Stimulated activated CD4-positive, alpha-beta T cell treated with anti-CD3 and anti-CD28 coated beads, Interleukin-12 subunit alpha, Interleukin-12 subunit beta, amount 100 ng/mL, for 4 hours (primary cell): ENCODE measurements at regions not wholly inside any gene's neighbourhood (a gene's known extent, or its start where the extent isn't known, plus 50 kb on each side); places are given as distances from the start of the nearest gene placed in this dataset.

Experiments used
- DNase-seq: peaks from one replicate; pipeline ENCODE4 v3.0.0-alpha.2; 2020

DNA sequence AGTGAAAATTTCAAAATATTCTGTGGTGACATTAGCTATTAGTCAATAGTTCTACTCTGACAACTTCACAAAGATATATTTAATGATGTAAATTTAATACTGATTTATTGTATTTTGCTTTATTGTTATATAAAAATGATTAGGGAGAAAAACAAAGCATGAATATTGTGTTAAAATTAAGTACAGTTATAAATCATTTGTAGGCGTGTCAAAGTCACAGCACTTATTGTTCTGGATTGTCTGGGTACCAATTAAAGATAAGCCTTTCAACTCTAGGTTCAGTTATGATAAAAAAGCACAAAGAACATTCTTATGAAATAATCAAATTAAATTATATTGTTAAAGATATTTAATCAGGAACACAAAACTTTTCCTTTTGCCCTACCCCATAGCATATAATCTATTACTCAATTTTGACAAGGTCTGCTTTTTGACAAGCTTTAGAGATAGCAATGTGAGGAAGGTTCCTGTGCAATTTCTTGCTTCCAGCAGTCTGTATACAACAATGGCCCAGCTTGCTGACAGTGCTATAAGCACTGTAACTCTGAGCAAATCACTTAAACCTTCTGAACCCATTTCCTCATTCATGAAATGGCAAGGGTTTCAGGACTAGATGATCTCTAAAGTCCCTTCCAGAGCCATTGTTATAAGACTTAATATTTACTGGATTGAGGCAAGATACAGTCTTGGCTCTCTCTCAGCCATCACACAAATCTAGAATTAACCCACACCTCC is 910.3 kb upstream of the LCORL start:
- no peak for DNase-seq

DNA sequence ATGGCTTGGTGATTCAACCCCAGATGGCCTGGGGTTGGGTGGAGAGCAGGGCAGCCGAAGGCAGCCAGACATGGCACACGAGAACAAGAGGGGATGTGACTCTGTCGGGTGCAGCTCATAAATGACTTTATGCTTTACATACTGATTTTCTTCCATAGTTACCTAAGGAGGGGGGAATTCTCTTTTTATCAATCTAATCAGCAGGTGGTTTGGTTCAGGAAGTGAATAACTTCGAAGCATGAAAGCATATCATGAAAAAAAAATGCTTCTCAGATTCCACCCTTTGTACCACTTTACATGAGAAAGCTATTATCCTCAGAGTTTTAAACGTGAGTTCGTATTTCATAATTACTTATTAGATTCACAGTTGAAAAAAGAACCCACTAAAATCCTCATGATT is 908.9 kb upstream of the LCORL start:
- no peak for DNase-seq

DNA sequence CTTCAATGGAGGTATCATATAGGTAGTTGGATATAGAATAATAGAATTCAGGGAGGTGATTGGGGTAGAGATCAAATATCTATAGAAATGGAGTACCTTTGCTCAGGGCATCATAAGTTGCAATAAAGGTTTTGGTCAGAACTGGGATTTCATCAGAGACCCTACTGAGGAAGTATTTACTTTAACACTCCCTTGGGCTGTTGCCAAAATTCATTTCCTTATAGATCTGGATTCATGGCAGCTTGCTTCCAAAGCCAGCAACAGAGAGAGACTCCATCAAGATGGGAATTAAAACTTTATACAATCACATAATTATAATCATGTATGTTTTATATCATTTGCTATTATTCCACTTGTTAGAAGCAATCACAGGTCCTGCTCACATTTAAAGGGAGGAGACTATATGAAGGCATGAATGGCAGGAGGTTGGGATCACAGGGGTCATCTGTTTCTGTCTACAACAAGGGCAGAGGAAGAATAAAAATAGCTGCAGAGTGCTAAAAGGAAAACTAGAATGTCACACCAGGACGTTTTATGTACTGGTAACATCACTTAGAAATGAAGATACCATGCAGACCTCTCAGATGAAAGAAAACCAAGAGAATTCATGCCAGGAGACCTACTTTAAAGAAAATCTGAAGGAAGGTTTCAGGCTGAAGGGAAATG is 902.1 kb upstream of the LCORL start:
- no peak for DNase-seq

DNA sequence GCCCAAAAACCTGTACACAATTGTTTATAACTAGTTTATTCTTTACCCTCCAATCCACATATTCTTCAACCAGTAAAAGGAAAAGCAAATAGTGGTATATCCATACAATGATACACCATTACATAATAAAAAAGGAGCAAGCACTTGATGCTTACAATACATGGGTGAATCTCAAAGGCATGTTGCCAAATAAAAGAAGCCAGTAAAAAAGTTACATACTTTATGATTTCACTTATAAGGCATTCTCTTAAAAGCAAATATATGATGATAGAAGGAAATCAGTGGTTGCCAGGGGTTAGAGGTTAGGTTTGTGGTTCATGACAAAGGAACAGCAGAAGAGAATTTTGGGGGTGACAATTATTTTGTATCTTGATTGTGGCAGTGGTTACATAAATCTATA is 896.1 kb upstream of the LCORL start:
- DNase-seq, result no peak

DNA sequence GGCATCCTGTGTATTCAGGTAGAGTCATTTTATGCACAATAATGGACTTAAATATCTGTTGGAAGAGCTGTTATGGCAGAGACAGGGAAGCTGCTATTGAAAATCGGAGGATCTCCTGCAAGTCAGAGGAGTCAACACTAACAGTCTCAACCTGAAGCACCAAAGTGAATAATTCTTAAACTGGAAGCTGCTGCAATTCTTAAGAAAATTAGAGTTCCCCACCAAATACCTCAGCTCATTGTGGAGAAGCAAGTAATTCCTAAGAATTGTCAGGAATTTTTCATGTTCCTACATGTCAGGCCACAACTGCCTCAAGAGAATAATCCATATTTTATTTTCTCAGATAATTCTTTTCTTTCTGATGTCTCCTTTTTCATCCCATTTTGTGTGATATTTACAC is 892.6 kb upstream of the LCORL start:
- no peak for DNase-seq

DNA sequence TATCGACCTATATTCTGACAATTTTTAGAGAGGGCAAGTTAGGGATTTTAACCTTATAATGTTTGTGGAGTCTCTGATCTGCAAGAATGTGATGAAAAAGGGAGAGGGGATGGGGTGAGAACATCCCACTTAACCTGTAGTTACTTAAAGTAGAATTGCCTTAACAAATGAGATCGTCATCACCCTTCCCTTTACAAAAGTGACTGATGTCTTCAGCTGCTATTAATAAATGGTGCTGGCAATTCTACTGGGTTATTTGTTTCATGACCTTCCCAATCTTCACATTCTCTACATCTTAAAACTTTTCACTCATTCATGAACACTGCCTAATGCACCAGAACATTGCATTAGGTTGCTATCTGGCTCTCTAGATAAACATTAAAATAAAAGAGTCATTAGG is 873.4 kb upstream of the LCORL start:
- DNase-seq, result no peak

DNA sequence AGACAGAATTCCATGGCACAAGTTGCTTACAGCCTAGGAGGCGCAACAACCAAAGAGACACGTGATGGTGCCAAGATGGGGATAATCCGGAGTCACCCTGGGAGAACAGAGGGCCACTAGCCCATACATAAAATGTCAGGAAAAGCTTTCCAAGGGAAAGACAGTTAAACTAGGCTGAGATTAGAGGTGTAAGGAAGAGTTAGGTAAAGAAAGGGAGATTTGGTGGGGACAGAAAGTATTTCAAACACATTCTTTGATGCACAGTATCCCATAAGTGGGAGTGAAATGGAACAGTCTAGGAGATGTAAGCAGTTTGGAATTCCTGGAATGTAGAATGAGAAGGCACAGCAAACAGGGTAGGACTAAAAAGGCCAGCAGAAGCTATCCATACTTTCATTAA is 860.9 kb upstream of the LCORL start:
- DNase-seq, result no peak

- DNase-seq, result no peak
Observed at GRCh38 chr4:18881556-18881955, 860.0 kb upstream of the LCORL start.

GRCh38 chr4:18880871-18881270 is 859.3 kb upstream of the LCORL start:
- DNase-seq, result no peak

DNA sequence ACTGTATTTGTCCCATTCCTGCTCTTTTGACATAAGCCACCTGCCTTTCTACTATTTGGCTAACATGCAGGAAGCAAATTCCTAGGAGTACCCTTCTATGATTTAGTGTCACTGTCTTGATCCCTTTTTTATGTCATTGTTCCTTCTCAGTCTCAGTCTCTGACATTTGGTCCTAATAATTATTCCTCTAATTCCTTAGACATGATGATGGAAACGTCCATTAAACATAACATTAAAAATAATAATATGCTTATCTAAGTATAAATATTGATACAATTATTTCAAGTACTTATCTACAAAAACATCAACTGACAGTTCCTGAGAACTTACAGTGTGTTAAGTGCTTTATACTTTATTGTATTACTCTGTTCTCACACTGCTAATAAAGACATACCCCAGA is 857.0 kb upstream of the LCORL start:
- DNase-seq, result no peak

DNA sequence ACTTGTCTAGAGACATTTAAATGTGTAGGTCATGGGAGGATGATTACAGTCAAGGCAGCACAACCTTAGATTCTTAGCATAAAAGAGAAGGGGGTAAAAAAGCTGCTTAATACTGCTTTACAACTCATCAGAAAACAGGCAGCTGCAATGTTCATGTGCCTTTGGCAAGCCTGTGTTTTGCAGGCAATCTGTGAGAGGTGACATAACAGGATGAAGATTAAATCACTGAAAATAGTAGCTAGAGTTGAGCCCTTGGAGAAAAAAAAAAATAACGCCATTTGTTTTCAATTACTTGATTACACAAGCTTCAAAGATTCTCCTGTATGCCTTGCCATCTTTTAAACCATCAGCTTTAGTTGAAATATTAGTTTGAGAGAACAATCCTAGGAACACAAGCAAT is 847.6 kb upstream of the LCORL start:
- DNase-seq, result no peak

- no peak for DNase-seq
Observed at GRCh38 chr4:18860836-18861530, 839.4 kb upstream of the LCORL start.

- no peak for DNase-seq
Observed at GRCh38 chr4:18859468-18859867, 837.9 kb upstream of the LCORL start.

- DNase-seq, result no peak
Observed at GRCh38 chr4:18858229-18858922, 836.8 kb upstream of the LCORL start.

DNA sequence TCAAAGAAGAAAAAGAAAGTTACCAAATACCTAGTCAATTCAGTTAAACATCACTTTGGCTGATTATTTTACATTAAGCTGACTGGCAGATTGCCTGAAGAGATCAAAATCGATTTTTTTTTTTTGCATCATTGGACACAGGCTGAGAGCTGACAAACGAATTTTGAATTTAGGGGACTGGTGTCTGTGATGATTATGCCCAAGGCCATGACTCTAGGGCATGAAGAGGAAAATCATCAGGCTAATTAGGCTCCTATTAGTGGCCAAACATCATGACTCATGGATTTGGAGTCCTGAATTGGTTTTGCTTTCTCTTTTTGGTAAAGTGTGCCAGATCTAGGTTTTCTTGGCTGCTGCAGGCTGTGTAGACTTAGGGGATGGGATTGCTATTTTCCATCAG is 829.3 kb upstream of the LCORL start:
- DNase-seq, result no peak

- no peak for DNase-seq
Observed at GRCh38 chr4:18847249-18847890, 825.8 kb upstream of the LCORL start.

GRCh38 chr4:18846313-18846712 is 824.8 kb upstream of the LCORL start:
- no peak for DNase-seq

- DNase-seq, result no peak
Observed at GRCh38 chr4:18844726-18845125, 823.2 kb upstream of the LCORL start.

DNA sequence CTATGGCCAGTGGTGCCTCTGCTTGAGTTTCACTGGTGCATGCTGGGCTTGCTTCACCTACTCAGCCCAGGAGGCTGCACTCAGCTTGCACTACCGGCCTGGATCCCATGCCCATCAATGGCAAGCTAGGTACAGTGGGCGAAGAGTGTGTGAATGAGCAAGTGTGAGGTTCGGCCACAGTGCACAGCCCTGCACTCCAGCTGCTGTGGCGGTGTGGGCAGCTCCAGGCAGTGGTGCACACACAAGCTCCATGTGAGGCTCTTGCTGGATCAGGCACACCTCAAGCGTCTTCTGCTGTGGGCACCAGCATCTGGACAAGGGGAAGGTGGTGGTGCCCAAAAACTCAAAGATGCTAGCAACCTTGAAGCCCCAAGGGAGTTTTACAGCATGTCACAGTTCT is 820.9 kb upstream of the LCORL start:
- DNase-seq, result no peak

- DNase-seq, result no peak
Observed at GRCh38 chr4:18840481-18840880, 818.9 kb upstream of the LCORL start.

DNA sequence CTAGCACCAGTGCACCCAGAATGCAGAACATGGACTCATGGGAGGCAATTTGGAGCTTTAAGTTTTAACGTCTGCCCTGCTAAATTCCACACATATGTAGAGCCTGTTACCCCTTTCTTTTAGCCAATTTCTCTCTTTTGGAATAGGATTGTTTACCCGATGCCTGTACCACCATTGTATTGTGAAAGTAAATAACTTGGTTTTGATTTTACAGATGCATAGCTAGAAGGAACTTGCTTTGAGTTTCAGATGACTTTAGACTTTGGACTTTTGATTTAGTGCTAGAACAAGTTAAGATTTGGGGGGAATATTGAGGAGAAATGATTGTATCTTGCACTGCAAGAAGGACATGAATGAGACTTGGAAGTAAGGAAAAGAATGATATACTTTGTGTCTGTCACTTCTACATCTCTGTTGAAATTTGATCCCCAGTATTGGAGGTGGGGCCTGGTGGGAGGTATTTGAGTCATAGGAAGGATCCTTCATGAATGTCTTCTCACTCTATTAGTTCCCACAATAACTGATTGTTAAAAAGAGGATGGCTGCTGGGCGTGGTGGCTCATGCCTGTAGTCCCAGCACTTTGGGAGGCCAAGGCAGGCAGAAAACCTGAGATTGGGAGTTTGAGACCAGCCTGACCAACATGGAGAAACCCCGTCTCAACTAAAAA is 794.8 kb upstream of the LCORL start:
- no peak for DNase-seq

- no peak for DNase-seq
Observed at GRCh38 chr4:18815779-18816173, 794.2 kb upstream of the LCORL start.
